HG02884 (cell line): ENCODE measurements at regions not wholly inside any gene's neighbourhood (a gene's known extent, or its start where the extent isn't known, plus 50 kb on each side); places are given as distances from the start of the nearest gene placed in this dataset.

Experiments used
- ATAC-seq: cut with Tn5 transposase; IDR thresholded peaks from one replicate; pipeline ENCODE4 v1.9.1; 2021; ENCODE audit warnings: mild to moderate bottlenecking, moderate library complexity; ENCODE audit not compliant: unreplicated experiment

DNA sequence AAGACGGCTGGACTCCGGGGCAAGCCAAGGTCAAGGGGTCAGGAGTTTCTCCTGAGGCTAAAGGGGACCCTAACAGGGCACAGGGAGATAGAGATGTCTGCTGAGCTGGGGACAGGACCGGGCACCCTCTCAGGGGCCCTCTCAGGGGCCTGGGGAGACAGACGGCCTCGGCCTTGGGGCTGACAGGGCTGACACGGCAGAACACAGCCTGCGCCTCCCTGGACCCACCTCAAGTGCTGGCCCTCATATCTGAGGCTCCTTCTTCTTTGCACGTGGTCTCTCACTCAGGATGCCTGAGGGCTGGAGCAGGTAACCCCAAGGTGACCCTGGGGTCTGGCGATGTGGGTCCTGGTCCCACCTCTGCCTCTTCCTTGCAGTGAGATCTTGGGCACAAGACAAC is 186.9 kb upstream of the TNRC6C start:
- no peak for ATAC-seq

DNA sequence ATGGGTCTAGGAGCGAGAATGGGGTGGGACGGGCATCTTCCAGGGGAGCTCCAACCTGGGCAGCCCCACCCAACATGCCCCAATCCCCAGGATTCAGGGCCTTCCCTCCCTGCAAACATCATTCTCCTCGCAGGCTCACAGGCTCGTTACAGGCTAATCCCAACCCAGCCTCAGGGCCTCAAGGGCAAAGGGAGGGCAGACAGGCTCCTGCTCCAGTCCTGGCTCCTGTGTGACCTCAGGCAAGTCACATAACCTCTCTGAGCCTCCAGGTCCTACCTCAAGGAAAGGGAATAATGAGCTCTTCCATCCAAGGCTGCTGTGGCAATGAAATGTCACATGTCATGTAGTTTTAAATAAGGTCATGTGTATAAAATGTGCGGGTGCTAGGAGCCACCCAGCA is 186.5 kb upstream of the TNRC6C start:
- ATAC-seq = no peak

DNA sequence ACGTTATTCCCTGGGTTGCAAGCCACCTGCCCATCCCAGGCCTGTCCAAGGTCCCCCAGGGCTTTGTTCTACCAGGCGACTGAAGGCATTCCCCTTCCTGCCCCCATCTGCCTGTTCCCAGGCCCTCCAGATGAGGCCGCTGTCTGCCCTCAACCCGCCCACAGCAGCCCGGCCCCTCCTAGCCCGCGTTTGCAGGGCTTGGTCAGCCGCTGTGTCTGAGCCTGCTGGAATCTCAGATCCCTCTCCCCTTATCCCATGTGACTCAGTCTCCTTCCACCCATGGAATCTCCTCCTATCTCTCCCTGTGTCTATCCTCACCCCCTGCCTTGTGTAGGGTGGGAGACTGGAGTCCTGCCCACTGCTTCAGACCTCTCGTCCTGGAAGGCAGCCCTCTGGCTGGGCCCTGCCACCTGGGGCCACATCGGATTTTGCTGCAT is 186.0 kb upstream of the TNRC6C start:
- no peak for ATAC-seq

DNA sequence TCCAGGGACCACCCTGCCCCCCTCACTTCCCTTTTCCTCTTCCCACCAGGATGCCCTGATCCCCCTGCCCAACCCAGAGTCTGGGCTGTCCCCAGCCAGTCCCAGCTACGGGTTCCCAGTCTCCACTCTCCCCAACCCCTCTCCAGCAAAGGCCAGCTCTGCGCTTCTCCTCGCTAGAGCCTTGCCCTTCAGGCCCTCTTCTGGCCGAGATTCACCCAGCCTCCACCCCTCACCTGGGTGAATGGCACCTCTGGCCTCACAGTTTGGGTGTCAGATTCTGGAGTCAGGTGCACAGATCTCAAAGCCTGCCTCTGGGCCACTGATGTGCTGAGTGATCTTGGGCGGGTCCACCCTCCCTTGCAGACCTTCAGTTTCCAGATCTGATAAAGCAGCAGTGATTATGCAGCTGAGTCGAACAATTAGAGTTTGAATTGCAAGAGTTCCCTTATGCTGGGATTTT is 185.6 kb upstream of the TNRC6C start:
- no peak for ATAC-seq

DNA sequence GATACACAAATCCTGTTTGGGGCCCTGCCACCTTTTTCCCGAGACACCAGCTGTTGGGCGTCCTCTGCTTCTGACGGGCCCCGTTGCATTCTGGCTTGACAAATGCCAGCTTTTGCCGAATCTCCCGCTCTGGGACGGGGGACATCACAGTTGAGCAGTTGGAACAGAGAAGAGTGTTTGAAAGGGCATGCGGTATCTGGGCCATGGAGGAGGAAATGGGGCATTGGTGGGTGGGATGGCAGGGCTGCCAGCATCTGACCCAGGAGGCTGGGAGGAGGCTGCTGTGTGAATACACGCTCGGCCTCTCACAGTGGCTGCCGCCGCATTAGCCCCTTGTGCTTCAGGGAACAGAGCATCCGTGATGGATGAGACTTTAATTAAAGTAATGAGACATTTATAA is 184.3 kb upstream of the TNRC6C start:
- ATAC-seq = no peak

DNA sequence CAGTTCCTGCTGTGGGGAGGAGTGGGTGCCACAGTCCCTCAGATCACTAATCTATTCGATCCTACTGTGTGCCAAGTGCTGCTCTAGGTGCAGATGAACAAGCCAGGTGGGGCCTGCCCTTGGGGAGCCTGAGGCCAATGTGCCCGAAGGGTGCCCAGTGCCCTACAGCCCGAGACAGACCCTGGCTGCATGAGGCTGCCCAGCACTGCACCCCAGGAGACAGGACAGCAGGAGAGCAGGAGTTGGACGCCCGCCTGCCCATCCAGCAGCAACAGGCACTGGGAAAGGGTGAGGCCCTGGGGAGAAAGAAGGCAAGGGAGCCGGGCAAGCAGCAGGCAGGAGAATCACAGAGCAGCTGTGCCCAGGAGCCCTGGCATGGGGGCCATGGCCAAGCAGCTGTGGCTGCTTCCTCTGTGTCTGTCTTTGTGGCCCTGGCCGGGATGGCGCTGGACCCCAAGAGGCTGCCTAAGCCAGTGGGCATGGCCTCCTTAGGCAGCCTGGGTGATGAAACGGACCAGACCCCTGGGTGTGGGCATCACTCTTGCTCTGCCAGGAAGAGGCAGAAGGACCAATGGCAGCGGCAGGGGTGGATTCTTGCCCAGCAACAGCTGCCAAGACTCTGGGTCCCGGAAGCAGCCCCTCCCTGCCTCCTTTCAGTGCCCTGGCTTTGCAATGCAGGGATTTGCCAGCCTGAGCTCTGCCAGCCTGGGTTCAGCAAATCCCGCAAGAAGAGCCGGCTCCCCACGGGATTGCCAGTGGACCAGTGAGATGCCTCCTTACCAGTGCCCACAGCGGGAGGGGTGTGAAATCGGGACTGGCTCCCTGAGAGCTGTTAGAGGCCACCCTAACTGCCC is 179.6 kb upstream of the TNRC6C start:
- ATAC-seq = no peak

DNA sequence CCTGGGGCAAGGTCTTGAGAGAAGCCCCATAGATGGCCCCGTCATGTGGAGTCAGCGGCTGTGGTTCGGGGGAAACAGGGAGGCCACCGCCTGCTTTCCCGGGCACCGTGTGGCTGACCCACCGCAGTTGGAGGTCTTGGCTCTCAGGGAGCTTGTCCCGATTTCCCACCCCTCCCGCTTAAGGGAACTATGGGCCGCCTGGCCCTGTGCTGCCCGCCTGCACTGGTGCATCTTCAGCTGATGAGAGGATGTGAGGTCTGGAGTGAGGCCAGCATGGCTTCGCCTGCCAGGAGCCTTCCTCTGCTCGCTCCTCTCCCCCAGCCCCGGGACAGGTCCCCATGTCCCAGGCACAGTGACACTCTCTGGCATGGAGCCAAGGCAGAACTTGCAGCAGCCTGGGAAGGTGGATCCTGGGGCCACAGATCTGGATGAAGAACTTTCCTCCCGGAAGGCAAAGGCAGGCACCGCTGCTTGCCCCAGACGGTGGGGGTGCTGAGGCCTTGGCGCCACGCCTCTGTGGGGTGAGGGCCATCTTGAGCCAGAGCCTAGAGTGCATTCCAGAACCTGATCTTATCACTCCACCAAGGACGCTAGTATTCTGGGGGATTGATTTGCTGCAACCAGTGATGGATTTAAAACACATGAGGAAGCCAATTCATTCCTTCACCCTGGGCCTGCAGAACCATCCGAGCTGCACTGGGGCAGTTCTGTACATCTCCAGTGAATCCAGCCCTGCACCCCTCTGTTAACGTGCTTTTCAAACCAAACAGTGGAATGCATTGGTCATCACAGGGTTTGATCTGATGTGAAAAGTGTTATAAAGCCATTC is 178.6 kb upstream of the TNRC6C start:
- ATAC-seq = no peak

DNA sequence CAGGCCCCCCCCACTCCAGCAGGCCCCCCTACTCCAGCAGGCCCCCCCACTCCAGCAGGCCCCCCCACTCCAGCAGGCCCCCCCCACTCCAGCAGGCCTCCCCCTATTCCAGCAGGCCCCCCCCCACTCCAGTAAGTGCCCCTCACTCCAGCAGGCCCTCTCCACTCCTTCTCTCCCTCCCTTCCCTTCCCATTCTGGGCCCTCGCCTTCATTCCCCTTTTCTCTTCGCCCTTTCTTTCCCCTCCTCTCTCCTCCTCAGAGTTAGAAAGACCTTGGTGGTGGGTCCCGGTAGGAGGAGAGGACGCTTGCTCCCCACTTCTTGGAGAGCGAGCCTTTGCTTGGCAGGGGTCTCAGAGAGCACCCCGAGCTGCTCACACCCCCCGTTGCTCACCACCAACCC is 177.0 kb upstream of the TNRC6C start:
- no peak for ATAC-seq

DNA sequence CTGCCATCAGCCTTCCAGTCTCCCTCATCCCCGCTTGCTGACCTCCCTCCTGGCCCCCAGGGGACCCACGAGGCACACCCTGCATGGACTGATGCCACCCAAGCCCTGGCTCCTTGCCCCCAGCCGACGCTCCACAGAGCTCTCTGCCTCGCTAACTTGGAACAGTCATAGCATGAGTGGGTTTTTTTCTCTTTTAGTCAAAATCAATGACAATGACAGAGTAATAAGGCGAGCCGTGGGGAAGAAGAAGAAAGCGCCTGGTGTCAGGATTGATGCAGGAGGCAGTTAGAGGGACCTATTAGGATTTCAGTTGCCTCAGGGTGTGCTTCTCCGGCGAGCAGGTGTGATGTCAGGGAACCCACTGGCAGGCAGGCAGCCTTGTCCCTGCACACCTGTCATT is 176.3 kb upstream of the TNRC6C start:
- no peak for ATAC-seq

DNA sequence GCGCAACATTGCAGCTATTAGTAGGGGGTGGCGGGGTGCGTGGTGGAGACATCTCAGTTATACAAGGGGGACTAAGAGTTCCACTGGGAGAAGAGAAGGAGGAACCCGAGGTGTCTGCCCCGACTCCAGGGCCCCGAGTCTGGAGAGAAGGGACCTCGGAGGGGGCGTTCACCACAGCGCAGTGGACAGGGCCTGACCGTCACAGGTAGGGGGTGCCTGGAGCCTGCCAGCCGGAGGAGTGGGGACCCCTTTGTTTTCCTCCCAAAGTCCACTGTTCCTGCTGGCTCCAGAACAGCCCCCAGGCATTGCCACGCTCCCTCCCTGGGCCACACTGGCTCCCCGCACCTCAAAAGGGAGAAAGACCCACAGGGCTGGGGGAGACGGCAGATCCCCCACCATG is 175.9 kb upstream of the TNRC6C start:
- ATAC-seq = no peak

DNA sequence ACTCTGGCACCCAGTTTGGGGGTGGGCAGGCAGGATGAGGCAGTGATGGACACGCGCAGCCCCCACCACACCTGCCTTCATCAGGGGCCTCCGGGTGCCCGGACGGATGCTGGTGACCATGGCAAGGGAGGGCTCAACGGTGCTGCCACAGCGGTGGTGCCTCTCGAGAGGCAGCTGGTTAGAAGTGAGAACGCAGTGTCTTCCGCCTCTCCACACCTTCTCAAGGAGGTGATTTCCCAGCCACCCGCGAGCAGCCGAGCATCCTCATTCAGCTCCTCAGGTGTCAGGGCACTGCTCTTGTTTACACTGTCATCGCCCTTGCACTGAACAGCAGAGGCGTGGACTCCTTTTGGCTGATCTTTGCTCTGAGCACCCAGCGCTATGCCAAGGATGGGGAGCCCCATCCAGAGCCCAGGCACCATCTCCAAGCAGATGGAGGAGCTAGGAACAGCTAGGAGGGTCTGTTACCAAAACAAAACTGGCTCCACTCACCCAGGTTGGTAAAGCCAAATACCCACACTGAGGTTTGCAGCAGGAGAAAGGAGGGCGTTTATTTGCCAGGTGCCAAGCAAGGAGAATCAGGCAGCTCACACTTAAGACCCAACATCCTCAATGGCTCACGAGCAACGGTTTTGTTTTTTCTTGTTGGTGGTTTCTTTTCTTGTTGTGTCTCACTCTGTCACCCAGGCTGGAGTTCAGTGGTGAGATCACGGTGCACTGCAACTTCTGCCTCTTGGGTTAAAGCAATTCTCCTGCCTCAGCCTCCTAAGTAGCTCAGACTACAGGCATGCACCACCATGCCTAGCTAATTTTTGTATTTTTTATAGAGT is 174.3 kb upstream of the TNRC6C start:
- ATAC-seq = no peak

DNA sequence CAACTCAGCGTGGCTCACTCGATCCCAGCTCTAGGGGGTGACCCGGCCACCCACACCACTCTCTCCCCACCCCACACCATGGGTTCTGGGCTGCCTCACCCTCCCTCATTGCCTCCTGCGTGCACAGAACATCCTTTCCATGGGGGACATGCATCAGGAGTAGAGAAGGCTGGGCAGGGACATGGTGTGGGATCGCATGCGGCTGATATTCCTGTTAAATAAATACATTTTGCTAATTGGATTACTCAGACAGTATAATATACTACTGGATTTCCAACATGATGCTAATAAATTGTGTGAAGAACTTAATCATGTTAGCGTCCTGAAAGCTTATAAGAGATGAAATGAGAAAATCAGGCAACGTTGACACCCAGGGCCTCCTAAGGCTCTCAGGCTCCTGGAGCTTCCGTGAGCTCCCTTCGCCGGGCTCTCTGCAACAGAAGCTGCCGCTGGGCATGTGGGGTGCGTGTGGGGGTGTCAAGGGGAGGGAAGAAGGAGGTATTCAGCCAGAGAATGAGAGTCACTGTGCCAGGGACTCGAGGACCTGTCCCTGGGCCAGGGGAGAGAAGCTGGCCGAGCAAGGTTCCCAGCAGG is 173.1 kb upstream of the TNRC6C start:
- no peak for ATAC-seq

DNA sequence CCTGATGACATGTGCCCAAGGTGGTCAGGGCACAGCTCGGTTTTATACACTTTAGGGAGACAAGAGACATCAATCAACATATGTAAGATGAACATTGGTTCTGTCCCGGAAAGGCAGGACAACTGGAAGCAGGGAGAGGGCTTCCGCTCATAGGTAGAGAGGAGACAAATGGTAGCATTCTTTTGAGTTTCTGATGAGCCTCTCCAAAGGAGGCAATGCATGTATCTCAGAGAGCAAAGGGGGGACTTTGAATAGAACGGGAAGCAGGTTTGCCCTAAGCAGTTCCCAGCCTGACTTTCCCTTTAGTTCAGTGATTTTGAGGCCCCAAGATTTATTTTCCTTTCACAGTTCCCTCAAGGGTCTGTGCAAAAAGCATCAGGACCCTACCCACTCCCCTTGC is 172.4 kb upstream of the TNRC6C start:
- ATAC-seq = no peak

DNA sequence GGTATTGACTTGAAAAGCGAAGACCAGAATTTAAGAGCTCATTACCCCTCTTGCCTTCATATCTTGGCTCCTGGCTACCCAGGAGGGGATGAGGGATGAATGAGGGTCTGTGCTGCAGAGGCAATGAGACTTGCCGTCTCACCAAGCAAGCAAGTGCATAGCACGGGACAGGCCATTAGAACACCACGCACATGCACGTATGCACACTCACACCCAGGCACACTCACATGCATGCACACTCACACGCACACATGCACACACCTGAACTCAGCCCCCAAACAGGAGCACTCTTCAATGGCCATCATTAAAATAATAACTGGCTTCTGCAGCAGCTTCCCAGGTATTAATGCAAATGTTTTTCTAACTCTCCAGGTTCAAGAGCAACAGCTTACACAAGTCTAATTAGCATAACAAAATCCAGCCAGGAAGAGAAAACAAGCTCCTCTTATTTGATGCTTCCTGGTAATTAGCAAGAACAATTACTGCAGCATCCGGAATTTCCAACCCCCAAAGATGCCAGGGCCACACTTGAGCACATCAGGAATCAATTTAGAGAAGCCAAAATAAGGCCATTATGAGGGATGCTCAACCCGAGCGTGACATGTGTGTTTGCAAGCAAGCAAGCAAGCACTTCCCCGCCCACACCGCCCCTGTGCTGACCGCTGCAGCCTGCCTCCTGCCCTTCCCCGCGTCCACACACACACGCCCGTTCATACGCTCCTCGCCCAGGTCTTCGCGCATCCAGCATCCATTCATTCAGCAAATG is 171.6 kb upstream of the TNRC6C start:
- no peak for ATAC-seq

DNA sequence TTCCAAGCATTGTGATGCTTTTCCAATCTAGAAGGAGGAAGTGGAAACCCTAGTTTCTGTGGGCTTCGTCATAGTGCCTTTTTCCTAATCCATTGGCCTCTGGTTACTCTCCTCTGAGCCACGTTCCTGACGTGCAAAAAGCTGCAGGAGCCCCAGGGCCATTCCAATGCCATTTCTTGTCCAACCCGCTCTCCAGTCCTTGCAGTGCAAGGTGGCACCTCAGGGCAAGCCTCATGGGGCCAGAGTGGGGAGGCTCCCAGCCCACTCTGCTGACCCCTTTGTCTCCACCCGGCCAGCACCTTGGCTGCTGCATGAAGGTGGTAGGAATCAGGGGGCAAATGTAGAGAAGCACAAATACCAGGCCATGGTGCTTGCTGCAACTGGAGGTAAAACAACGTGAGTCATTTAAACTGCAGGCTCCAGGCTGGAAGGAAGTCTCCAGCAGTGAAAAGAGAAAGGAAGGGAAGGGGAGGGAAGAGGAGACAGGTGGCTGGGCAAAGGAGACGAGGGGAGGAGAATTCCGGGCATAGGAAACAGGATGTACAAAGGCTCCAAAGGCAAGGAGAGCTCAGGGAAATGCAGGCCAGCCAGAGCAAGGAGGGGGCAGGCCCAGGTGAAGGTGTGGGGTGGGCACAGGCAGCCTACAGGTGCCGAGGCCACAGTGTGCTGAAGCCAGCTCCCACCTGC is 168.2 kb upstream of the TNRC6C start:
- ATAC-seq = no peak

DNA sequence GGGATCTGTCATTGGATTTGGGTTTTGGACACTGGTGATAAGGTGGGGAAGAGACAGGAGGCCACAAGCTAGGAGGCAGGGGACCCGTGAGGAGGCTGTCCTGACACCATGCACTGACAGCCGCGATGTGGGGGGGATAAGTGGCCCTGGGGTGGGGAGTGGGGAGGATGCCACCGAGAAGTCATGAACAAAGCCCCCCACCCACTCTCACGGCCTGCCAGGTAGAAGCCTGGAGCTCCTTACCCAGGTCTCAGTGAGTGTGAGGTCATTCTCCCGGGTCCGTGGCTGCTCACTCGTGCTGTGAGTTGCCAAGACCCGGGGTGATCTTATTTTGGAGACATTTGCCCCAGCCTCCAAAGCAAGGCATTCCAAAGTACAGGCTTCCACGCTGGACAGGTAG is 165.9 kb upstream of the TNRC6C start:
- ATAC-seq = no peak

DNA sequence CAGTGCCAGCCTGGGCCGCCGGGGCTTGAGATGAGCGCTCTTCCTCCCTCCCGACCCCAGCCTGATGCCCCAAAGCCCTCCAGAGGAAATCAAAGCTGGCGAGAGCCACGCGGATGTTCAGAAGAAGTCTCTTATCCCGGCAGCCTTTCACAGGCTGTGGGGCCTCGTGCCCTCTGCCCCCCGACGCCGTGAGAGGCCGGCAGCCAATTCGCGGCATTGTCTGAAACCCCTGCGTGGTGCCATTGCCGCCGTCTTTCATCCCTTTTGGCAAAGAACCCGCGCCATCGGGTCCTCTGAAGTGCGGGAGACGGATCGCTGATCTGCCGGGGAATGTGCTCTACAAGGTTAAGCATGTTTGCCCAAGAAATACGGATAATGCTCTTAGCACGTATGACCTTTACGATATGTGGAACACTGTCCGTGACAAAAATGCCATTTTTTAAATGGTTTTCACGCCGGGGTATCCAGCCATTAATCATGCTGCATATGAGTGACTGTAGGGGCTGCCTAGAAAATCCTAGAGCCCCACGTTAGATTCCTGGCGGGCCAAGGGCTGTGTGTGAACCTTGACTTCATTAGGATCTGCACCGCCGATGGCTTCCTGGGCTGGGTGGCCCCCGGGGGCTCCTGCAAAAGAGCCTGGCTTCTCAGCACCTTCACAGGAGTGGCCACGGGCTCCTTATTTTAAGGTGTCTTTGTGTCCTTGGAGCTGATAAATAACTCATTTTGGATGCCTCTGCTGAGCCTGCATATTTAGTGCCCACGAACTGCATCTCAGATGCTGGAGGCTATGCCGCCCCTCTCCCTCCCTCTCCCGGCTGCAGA is 165.1 kb upstream of the TNRC6C start:
- no peak for ATAC-seq

DNA sequence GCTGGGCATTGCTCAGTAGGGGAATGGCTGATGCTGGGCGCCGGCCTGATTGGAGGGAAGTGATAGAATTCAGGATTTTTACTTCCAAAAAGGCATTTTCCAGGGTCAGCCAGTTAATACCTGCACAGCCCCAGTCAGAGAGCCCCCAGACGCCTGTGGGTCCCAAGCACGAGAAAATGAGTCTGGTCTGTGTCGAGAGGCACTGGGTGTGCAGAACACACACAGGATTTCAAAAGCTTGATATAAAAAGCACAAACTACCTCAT is 164.6 kb upstream of the TNRC6C start:
- ATAC-seq = no peak

DNA sequence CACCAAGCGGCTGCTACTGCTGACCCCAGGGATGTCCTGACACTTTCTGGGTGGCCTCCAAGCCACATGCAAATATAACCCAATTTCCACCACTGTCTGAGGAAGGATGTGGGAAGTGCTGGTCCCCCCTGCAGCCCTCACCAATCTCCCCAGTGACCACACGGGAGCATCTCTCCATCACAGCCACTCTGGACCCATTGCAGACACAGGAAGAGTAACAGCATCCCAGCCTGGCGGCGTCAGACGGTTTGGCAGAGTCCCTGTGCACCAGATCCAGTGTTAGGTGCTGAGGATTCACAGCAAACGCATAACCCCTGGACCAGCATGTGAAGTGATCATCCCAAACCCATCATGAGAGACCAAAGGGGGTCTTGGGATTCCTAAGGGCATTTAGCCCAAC is 163.7 kb upstream of the TNRC6C start:
- no peak for ATAC-seq
